ENCODE measurements at regions not wholly inside any gene's neighbourhood (a gene's known extent, or its start where the extent isn't known, plus 50 kb on each side); places are given as distances from the start of the nearest gene placed in this dataset.

DNA sequence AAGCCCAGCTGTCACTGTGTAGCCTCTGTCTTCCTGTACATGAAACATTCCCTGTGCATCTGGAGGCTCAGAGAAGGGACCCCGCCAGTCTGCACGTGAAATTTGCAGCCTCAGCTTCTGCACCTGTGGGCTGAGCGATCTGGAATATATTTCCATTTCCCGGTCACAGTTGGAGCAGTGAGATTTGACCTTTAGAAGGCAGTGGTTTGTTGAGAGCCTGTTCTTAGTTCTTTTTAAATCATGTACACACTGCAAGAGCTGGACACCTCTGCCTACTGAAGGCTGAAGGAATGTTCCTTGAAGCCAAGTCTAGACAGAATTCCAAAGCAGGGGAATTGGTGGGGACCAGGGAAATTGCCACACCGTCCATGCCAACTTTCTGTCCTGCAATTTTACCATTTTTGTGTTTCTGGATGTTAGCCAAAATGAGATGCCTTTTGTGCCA is 706.6 kb downstream of the INHBA start:
- DNase-seq (ENCODE audit: insufficient read length) = no peak
- no peak for TF ChIP-seq POLR2AphosphoS5 (IDR thresholded peaks at IDR 0.05; ENCODE audit: low read depth, low read length)
- TF ChIP-seq POLR2A (IDR thresholded peaks at IDR 0.05; ENCODE audit: low read depth, low read length) = no peak
- no peak for TF ChIP-seq TAF1 (IDR thresholded peaks at IDR 0.05; ENCODE audit: borderline replicate concordance, low read depth, low read length)
- no peak for FAIRE-seq

DNA sequence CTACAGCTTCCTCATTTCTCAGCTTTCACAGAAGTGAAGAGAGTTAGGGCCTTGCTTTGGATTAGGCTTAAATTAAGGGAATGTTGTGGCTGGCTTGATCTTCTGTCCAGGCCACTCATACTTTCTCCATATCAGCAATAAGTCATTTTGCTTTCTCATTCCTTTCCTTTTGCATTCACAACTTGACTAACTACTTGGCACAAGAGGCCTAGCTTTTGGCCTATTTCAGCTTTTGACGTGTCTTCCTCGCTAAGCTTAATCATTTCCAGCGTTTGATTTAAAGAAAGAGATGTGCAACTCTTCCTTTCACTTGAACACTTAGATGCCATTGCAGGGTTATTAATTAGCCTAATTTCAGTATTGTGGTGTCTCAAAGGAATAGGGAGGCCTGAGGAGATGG is 712.0 kb downstream of the INHBA start:
- no peak for TF ChIP-seq POLR2A (IDR thresholded peaks at IDR 0.05; ENCODE audit: low read depth, low read length)
- no peak for TF ChIP-seq TAF1 (IDR thresholded peaks at IDR 0.05; ENCODE audit: borderline replicate concordance, low read depth, low read length)
- TF ChIP-seq POLR2AphosphoS5 (IDR thresholded peaks at IDR 0.05; ENCODE audit: low read depth, low read length) = no peak
- DNase-seq (ENCODE audit: insufficient read length) (no peak), FAIRE-seq (no peak)

DNA sequence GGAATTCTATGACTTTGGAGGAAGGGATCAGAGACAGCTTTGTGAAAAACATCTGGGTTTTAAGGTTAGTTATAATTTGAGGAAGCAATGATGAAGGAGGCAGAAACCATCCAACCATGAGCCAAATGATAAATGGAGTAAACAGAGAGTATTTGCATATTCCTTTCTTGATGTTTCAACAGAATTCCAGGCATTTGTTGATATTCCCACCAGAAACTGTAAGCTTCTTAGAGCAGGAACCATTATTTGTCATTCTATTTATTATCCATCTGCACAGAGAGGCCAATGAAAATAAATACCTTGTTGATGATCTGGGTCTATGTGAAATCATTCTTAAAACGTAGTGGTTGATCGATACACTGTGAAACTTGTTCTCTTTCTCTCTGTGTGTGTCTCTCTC is 715.3 kb downstream of the INHBA start:
- DNase-seq (ENCODE audit: insufficient read length) = no peak
- FAIRE-seq = no peak
- TF ChIP-seq POLR2A (IDR thresholded peaks at IDR 0.05; ENCODE audit: low read depth, low read length) = no peak

DNA sequence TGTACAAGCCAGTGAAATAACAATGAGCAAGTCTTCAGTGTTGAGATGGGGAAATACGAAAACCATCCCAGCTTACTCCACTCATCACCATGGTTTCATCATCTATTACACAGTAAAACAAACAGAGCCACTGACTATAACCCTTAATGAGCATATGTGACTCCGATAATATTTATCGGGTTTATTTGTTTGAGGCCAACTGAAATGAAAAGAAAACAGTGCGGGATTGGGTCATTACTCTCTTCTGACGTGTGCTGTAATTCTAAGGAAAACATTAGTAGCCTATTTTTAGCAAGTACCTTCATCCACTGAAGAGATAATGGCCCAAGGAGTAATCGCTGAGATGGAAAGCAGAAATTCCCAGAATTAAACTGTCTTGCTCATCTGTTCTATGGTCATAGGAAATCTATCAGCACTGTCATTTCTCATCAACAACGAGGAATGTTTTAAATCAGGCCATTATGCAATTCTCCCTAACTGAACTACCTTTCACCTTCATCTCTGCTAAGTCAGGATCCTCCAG is 716.5 kb downstream of the INHBA start:
- no peak for FAIRE-seq
- no peak for DNase-seq (ENCODE audit: insufficient read length)
- TF ChIP-seq TAF1 (IDR thresholded peaks at IDR 0.05; ENCODE audit: borderline replicate concordance, low read depth, low read length) (no peak), POLR2AphosphoS5 (IDR thresholded peaks at IDR 0.05; ENCODE audit: low read depth, low read length) (no peak), POLR2A (IDR thresholded peaks at IDR 0.05; ENCODE audit: low read depth, low read length) (no peak)

DNA sequence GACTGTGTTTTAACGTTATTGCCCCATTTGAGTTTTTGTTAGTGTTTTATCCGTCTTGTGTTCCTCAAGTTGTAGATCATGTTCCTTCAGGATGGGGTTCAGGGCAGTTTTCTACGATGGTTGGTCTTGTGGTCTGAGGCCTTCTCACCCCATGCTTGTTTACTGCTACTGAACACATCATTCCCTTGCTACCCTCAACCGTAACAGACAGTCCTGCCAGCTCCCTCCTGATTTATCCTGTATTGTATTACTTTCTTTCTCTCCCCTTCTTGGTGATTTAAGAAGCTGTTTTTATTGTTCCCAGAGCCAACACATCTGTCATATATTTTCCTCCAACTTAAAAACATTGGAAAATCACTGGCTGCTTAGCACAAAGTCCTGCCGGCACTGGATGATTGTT is 719.8 kb downstream of the INHBA start:
- TF ChIP-seq POLR2AphosphoS5 (IDR thresholded peaks at IDR 0.05; ENCODE audit: low read depth, low read length) (no peak), TAF1 (IDR thresholded peaks at IDR 0.05; ENCODE audit: borderline replicate concordance, low read depth, low read length) (no peak), POLR2A (IDR thresholded peaks at IDR 0.05; ENCODE audit: low read depth, low read length) (no peak)
- DNase-seq (ENCODE audit: insufficient read length) (no peak), FAIRE-seq (no peak)

DNA sequence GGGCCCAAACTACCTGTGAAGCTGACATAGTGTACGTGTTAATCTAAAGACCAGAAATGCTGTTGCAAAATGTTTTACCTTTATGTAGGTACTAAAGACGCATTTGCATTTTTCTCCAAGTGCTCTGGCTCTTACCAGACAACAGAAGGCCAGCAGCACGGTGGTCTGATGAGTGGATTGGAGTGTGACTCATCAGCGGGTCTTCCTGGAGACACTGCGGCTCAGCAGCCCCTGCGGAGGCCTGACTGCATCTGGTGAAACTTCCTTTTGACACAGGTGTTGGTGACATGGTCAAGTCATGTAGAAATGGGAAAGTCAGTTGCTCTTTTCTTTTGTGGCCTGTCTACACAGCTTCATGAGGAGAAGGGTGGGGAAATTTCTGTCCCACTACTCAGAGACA is 723.6 kb downstream of the INHBA start:
- TF ChIP-seq POLR2AphosphoS5 (IDR thresholded peaks at IDR 0.05; ENCODE audit: low read depth, low read length) (no peak), POLR2A (IDR thresholded peaks at IDR 0.05; ENCODE audit: low read depth, low read length) (no peak), TAF1 (IDR thresholded peaks at IDR 0.05; ENCODE audit: borderline replicate concordance, low read depth, low read length) (no peak)
- FAIRE-seq (no peak), DNase-seq (ENCODE audit: insufficient read length) (no peak)

DNA sequence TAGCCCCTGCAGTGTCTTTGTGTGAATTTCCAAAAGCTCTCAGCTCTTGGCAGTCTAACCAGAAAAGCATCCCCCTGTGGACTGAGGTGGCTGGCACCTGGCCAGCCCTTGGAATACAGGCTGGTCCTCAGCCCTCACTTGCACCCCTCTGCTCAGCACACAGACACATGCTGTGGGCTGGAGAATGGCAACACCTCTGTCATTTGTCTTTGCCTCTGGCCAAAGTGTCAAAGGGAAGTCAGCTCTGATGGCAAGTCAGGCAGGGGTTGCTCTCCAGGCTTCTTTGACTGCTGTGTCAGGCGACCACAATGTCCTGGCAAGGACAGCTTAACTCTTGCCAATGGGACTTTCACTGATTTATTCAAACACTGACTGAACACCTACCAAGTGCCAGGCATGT is 724.8 kb downstream of the INHBA start:
- DNase-seq (ENCODE audit: insufficient read length) (no peak), FAIRE-seq (no peak)
- no peak for TF ChIP-seq POLR2AphosphoS5 (IDR thresholded peaks at IDR 0.05; ENCODE audit: low read depth, low read length)
- no peak for TF ChIP-seq POLR2A (IDR thresholded peaks at IDR 0.05; ENCODE audit: low read depth, low read length)
- no peak for TF ChIP-seq TAF1 (IDR thresholded peaks at IDR 0.05; ENCODE audit: borderline replicate concordance, low read depth, low read length)

DNA sequence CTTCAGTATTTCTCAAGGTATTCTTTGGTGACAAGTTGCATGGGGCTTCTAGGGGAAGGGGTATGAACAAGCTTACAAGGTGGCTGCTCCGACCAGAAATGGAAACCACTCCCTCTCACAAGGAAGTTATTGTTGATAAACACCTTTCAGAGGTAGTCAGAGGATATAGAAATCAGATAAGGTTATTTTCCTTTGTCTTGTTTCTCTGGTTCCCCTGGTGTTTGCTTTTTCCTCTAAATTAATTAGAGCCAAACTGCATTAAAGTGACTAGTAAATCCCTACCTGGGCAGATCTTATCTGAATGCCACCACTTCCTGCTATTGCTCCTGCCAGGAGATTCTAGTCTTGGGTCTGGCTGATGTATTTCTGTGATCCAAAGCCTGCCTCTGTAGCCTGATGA is 725.4 kb downstream of the INHBA start:
- TF ChIP-seq POLR2AphosphoS5 (IDR thresholded peaks at IDR 0.05; ENCODE audit: low read depth, low read length) (no peak), POLR2A (IDR thresholded peaks at IDR 0.05; ENCODE audit: low read depth, low read length) (no peak), TAF1 (IDR thresholded peaks at IDR 0.05; ENCODE audit: borderline replicate concordance, low read depth, low read length) (no peak)
- FAIRE-seq (no peak), DNase-seq (ENCODE audit: insufficient read length) (no peak)

DNA sequence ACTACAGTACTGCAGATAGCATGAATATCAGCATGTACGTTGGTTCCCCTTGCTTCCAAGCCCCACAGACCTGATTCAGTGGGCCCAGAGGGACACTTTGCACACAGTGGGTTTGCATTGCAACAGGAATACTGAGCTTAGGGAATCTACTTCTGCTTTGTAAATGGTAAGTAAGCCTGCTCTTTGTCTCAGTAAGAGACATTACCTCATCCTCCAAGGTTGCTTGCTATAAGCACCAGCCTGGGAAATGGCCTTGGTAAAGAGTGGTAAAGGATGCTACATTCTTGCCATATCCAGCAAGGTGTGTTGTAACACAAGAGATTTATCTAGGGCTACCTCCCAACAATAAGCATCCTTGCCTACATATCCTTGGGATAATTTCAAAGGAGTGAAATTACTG is 730.5 kb downstream of the INHBA start:
- TF ChIP-seq TAF1 (IDR thresholded peaks at IDR 0.05; ENCODE audit: borderline replicate concordance, low read depth, low read length) = no peak
- TF ChIP-seq POLR2A (IDR thresholded peaks at IDR 0.05; ENCODE audit: low read depth, low read length) = no peak
- TF ChIP-seq POLR2AphosphoS5 (IDR thresholded peaks at IDR 0.05; ENCODE audit: low read depth, low read length) = no peak
- DNase-seq (ENCODE audit: insufficient read length) (no peak), FAIRE-seq (no peak)

DNA sequence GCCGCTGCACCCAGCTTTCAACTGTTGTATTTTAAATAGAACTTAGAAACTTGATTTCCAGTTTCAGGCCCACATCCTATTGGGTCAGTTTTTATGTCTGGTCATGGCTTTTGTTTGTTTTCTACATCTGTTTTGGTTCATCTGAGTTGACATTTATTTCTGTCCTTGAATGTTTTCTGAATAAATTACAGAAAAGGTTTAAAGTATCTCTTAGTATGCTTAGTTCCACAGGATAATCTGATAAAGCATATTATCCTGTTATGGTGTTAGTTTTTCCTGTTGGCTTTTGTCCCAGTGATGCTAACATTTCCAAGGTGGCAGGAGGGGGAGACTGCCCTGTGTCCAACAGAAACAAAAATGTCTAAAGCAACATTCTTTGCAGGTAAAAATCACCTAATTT is 733.2 kb downstream of the INHBA start:
- TF ChIP-seq POLR2AphosphoS5 (IDR thresholded peaks at IDR 0.05; ENCODE audit: low read depth, low read length) (no peak), POLR2A (IDR thresholded peaks at IDR 0.05; ENCODE audit: low read depth, low read length) (no peak), TAF1 (IDR thresholded peaks at IDR 0.05; ENCODE audit: borderline replicate concordance, low read depth, low read length) (no peak)
- DNase-seq (ENCODE audit: insufficient read length) (no peak), FAIRE-seq (no peak)

DNA sequence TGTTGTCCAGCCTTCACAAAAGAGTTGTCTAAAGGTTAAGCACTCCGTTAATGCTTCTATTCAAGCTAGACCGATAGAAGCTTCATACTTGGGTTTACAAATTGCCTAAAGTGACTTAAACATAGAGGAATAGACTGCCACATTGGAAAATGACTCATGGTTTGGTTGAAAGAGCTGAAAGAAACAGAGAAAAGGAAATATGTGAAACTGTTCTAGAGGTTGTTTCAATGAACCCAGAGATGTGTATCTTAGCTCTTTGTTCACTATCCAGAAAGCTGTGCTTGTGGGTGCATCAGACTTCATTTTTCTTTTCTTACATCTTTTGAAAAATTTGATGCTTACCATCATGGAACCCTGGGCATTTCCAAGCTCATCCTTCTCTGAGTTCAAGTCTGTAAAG is 736.2 kb downstream of the INHBA start:
- no peak for TF ChIP-seq POLR2AphosphoS5 (IDR thresholded peaks at IDR 0.05; ENCODE audit: low read depth, low read length)
- no peak for TF ChIP-seq TAF1 (IDR thresholded peaks at IDR 0.05; ENCODE audit: borderline replicate concordance, low read depth, low read length)
- TF ChIP-seq POLR2A (IDR thresholded peaks at IDR 0.05; ENCODE audit: low read depth, low read length) = no peak
- no peak for DNase-seq (ENCODE audit: insufficient read length)
- FAIRE-seq = no peak

DNA sequence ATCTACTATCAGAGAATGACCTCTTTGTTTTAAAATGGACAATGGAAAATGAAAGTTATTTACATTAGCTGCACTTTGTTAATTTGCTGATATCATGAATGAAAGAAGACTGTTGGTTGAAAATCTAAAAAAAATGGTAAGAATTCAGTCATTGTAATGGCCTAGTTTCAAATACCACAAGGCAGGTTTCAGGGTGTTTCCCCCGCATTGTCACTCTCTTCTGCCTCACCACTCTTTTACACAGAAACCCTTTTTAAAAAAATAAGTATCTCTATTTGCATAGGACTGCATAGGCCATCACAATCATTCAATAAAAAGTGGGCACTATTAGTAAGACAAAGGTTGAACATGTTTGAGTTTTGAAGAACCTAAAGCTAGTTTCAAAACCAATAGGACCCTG is 737.1 kb downstream of the INHBA start:
- DNase-seq (ENCODE audit: insufficient read length) (no peak), FAIRE-seq (no peak)
- no peak for TF ChIP-seq TAF1 (IDR thresholded peaks at IDR 0.05; ENCODE audit: borderline replicate concordance, low read depth, low read length)
- TF ChIP-seq POLR2A (IDR thresholded peaks at IDR 0.05; ENCODE audit: low read depth, low read length) = no peak
- no peak for TF ChIP-seq POLR2AphosphoS5 (IDR thresholded peaks at IDR 0.05; ENCODE audit: low read depth, low read length)

DNA sequence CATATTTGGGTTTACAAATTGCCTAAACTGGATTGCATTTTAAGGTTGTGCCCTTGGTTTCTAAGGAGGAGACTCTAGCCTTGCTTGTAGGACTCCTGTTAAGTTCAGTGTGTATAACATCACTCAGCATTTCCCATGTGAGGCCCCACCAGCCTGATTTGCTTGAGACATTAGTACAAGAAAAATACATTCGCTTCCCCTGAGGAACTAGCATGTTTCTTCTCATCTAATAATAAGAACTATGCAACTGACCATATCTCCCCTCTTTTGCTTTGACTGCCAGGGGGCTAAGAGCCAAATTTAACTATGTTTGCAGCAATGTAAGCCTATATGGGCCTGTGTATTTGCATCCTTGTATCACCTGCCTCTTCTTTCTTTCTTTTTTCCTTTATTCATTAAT is 737.9 kb downstream of the INHBA start:
- DNase-seq (ENCODE audit: insufficient read length) = no peak
- no peak for FAIRE-seq
- TF ChIP-seq POLR2A (IDR thresholded peaks at IDR 0.05; ENCODE audit: low read depth, low read length) = no peak
- no peak for TF ChIP-seq TAF1 (IDR thresholded peaks at IDR 0.05; ENCODE audit: borderline replicate concordance, low read depth, low read length)
- TF ChIP-seq POLR2AphosphoS5 (IDR thresholded peaks at IDR 0.05; ENCODE audit: low read depth, low read length) = no peak
